ENCODE measurements at regions not wholly inside any gene's neighbourhood (a gene's known extent, or its start where the extent isn't known, plus 50 kb on each side); places are given as distances from the start of the nearest gene placed in this dataset.
"Not testable (repeated sequence)": the region's sequence is repeated elsewhere in the genome, so short reads cannot be mapped to it uniquely, and the experiment has no call there.

- no peak overlapping the region for H3K27ac ChIP-seq (ENCODE audit: low read depth)
- H3K4me3 ChIP-seq (ENCODE audit: low read depth, low read length) = no peak overlapping the region
- no peaks in the 10 kb centered on the region for H3K36me3 ChIP-seq (ENCODE audit: insufficient read depth)
- H3K4me1 ChIP-seq (ENCODE audit: insufficient read depth) = no peaks in the 10 kb centered on the region
- DNase-seq (ENCODE audit: extremely low spot score) = no peak
- WGBS = 96% methylated on average over 1 of the region's 1 CpG
These were observed 81.5 kb upstream of the RHOU start for GRCh38 chr1:228653748-228654147.

DNA sequence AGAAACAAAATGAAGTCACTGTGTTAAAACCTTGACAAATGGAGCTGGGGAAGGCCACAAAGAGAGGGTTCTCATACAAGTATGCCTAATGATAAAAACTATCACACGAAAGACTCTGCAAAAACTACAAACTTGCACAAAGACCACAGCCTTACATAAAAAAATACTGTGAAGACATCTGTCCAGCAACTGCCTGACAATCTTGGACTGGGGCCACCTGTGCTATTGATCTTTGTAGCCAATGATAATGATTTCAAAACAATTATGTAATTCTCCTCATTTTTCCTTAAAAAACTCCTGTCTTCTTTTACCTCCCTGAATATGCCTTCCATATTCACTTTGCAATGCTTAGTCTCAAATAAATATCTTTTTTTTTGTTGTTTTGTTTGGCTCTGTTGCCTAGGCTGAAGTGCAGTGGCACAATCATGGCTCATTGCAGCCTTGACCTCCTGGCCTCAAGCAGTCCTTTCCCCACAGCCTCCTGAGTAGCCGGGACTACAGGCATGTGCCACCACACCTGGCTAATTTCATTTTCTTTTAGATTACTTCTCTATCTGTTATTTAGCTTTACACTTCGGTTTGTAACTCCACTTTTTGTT is 79.4 kb upstream of the RHOU start:
- Histone ChIP-seq H3K4me1 (ENCODE audit: insufficient read depth) (no peaks in the 10 kb centered on the region), H3K36me3 (ENCODE audit: insufficient read depth) (no peaks in the 10 kb centered on the region), H3K4me3 (ENCODE audit: low read depth, low read length) (no peak overlapping the region), H3K27ac (ENCODE audit: low read depth) (no peak overlapping the region)
- no peak for DNase-seq (ENCODE audit: extremely low spot score)
- 84% methylated on average over 3 of the region's 3 CpGs for WGBS

DNA sequence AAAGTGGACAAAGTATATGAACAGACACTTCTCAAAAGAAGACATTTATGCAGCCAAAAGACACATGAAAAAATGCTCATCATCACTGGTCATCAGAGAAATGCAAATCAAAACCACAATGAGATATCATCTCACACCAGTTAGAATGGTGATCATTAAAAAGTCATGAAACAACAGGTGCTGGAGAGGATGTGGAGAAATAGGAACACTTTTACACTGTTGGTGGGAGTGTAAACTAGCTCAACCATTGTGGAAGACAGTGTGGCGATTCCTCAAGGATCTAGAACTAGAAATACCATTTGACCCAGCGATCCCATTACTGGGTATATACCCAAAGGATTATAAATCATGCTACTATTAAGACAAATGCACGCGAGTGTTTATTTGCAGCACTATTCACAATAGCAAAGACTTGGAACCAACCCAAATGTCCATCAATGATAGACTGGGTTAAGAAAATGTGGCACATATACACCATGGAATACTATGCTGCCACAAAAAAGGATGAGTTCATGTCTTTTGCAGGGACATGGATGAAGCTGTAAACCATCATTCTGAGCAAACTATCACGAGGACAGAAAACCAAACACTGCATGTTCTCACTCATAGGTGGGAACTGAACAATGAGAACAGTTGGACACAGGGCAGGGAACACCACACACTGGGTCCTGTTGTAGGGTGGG is 73.1 kb upstream of the RHOU start:
- not testable (repeated sequence) for DNase-seq (ENCODE audit: extremely low spot score); H3K4me1 ChIP-seq (ENCODE audit: insufficient read depth); H3K27ac ChIP-seq (ENCODE audit: low read depth); H3K36me3 ChIP-seq (ENCODE audit: insufficient read depth); H3K4me3 ChIP-seq (ENCODE audit: low read depth, low read length)
- 84% methylated on average over 5 of the region's 5 CpGs for WGBS

DNA sequence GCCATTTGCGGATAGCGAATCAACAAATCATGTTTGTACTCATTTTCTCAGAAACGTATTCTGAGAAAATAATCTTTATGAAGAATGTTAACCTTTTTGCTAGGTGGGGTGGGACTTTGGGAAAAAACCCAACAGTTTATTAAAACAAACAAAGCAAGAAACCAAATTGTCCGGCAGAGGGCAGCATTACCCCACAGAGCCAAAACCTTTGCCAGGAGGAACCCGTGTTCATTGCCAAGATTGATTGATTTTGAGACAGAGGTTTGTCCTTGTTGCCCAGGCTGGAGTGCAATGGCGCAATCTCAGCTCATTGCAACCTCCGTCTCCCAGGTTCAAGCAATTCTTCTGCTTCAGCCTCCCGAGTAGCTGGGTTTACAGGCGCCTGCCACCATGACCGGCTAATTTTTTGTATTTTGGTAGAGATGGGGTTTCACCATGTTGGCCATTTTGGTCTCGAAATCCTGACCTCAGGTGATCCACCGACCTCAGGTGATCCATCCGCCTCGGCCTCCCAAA is 70.8 kb upstream of the RHOU start:
- H3K4me3 ChIP-seq (ENCODE audit: low read depth, low read length) = no peak overlapping the region
- H3K36me3 ChIP-seq (ENCODE audit: insufficient read depth) = no peaks in the 10 kb centered on the region
- WGBS = 42% methylated on average over 14 of the region's 14 CpGs
- H3K4me1 ChIP-seq (ENCODE audit: insufficient read depth) = no peaks in the 10 kb centered on the region
- DNase-seq (ENCODE audit: extremely low spot score) = peak; percentile 61
- H3K27ac ChIP-seq (ENCODE audit: low read depth) = no peak overlapping the region

DNA sequence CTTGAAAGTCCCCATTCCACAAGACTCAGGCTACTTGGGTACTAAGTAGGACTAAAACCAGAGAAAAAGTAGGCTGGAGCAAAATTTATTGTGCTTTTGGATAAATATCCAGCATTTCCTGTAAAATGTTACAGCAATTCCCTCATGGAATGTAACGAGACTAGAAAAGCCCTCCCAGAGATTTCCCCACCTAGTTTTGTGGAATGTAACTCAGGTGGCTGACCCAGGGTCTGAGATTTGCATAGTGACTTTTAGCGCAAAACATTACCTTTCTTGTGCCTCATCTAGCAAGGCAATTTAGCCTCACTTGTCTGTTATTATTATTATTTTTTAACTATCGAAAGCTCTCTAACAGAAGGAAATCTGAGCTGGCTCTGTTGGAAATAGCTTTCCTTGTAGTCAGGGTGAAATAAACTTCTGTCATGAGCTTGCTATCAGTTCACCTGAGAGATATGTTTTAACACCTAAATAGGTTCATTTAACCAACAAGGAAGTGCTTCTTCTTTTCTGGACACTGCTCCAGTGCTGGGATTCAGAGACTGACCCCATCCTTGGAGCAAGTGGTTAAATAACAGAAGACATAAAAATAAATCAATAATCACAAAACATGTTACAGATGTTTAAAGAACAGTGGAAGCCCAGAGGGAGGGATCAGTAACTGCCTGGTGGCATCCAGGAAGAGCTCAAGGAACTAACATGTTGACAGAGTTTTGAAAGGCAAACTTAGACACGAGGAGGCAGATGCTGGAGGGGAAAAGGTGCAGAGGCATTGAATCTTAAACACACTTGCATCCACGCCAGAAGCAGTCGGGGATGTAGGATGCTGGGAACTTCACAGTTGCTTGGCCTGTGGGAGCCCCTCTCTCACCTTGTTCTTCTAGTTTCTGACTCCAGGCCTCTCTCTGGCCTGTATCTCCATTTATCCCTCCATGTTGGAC is 68.3 kb upstream of the RHOU start:
- no peak overlapping the region for H3K27ac ChIP-seq (ENCODE audit: low read depth)
- no peaks in the 10 kb centered on the region for H3K4me1 ChIP-seq (ENCODE audit: insufficient read depth)
- no peaks in the 10 kb centered on the region for H3K36me3 ChIP-seq (ENCODE audit: insufficient read depth)
- DNase-seq (ENCODE audit: extremely low spot score) = no peak
- 79% methylated on average over 6 of the region's 6 CpGs for WGBS
- H3K4me3 ChIP-seq (ENCODE audit: low read depth, low read length) = no peak overlapping the region

- Histone ChIP-seq H3K27ac (ENCODE audit: low read depth) (no peak overlapping the region), H3K4me1 (ENCODE audit: insufficient read depth) (no peaks in the 10 kb centered on the region), H3K4me3 (ENCODE audit: low read depth, low read length) (no peak overlapping the region), H3K36me3 (ENCODE audit: insufficient read depth) (no peaks in the 10 kb centered on the region)
- no peak for DNase-seq (ENCODE audit: extremely low spot score)
- 87% methylated on average over 5 of the region's 5 CpGs for WGBS
These were observed 66.6 kb upstream of the RHOU start for GRCh38 chr1:228668553-228669241.

DNA sequence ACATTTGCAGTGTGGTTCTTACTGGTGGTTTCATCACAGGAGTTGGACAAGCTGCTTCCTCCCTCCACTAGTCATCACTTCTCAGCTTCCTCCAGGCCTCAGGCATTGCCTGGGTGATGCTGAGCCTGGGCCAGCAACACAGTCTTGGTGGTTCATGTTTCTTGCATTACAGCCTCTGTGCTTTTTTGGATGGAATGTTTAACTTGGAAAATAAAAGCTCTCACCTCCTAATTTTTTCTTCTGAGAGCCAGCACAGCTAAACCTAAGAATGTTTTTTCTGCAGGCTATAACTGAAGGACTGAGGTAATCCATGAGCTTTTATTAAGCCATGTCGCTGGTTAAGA is 66.1 kb upstream of the RHOU start:
- WGBS = 68% methylated on average over 1 of the region's 1 CpG
- Histone ChIP-seq H3K36me3 (ENCODE audit: insufficient read depth) (no peaks in the 10 kb centered on the region), H3K27ac (ENCODE audit: low read depth) (no peak overlapping the region), H3K4me3 (ENCODE audit: low read depth, low read length) (no peak overlapping the region), H3K4me1 (ENCODE audit: insufficient read depth) (no peaks in the 10 kb centered on the region)
- no peak for DNase-seq (ENCODE audit: extremely low spot score)

GRCh38 chr1:228681076-228681565 is 54.2 kb upstream of the RHOU start:
- not testable (repeated sequence) for H3K27ac ChIP-seq (ENCODE audit: low read depth); DNase-seq (ENCODE audit: extremely low spot score); H3K4me1 ChIP-seq (ENCODE audit: insufficient read depth); H3K36me3 ChIP-seq (ENCODE audit: insufficient read depth); H3K4me3 ChIP-seq (ENCODE audit: low read depth, low read length)
- WGBS = 62% methylated on average over 9 of the region's 9 CpGs

- H3K4me3 ChIP-seq (ENCODE audit: low read depth, low read length) = no peak overlapping the region
- no peaks in the 10 kb centered on the region for H3K4me1 ChIP-seq (ENCODE audit: insufficient read depth)
- H3K27ac ChIP-seq (ENCODE audit: low read depth) = no peak overlapping the region
- 91% methylated on average over 3 of the region's 3 CpGs for WGBS
- no peaks in the 10 kb centered on the region for H3K36me3 ChIP-seq (ENCODE audit: insufficient read depth)
- no peak for DNase-seq (ENCODE audit: extremely low spot score)
These were observed 51.9 kb upstream of the RHOU start for GRCh38 chr1:228683428-228683827.

GRCh38 chr1:228684607-228685006 is 50.7 kb upstream of the RHOU start:
- Histone ChIP-seq H3K27ac (ENCODE audit: low read depth) (no peak overlapping the region), H3K4me1 (ENCODE audit: insufficient read depth) (no peaks in the 10 kb centered on the region), H3K36me3 (ENCODE audit: insufficient read depth) (no peaks in the 10 kb centered on the region), H3K4me3 (ENCODE audit: low read depth, low read length) (no peak overlapping the region)
- DNase-seq (ENCODE audit: extremely low spot score) = no peak
- WGBS = 47% methylated on average over 7 of the region's 7 CpGs

- Histone ChIP-seq H3K36me3 (ENCODE audit: insufficient read depth) (no peaks in the 10 kb centered on the region), H3K27ac (ENCODE audit: low read depth) (no peak overlapping the region), H3K4me1 (ENCODE audit: insufficient read depth) (no peaks in the 10 kb centered on the region), H3K4me3 (ENCODE audit: low read depth, low read length) (no peak overlapping the region)
- 54% methylated on average over 1 of the region's 1 CpG for WGBS
- DNase-seq (ENCODE audit: extremely low spot score) = no peak
These were observed 50.1 kb upstream of the RHOU start for GRCh38 chr1:228685081-228685660.

Measured in urinary bladder (tissue), 3 donors.